T-helper 2 cell treated with Interferon-gamma antibody and Interleukin-4, amounts not matched to agents 100 ng/mL and 5 ng/mL, for 36 hours (primary cell): ENCODE measurements at regions not wholly inside any gene's neighbourhood (a gene's known extent, or its start where the extent isn't known, plus 50 kb on each side); places are given as distances from the start of the nearest gene placed in this dataset.
"Not testable (repeated sequence)": the region's sequence is repeated elsewhere in the genome, so short reads cannot be mapped to it uniquely, and the experiment has no call there.

Experiments
- intact Hi-C: fragments of 100-400 bp; cut with micrococcal nuclease; formaldehyde crosslinking; loops from one replicate; pipeline ENCODE4 v1.15.1; 2023

DNA sequence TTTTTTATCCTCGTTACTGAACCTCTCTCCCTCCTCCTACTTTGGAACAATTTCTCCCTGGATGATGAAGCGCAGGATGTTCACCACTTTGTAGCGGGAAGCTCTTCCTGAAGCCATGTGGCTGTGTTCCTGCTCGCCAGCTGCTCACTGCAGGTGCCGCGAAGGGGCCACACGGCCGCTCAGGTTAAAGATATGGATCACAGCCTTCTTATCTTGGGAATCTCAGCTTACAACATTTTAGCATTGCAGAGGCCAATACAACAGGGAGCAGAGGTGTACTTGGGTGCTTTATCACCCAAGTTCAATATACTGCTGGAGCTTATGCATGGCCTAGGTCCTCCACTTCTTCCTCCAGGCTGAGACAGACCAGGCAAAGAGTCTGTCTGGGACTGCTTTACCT, 201.2 kb upstream of the G2E3 start:
- intact Hi-C loops: no loop called here

DNA sequence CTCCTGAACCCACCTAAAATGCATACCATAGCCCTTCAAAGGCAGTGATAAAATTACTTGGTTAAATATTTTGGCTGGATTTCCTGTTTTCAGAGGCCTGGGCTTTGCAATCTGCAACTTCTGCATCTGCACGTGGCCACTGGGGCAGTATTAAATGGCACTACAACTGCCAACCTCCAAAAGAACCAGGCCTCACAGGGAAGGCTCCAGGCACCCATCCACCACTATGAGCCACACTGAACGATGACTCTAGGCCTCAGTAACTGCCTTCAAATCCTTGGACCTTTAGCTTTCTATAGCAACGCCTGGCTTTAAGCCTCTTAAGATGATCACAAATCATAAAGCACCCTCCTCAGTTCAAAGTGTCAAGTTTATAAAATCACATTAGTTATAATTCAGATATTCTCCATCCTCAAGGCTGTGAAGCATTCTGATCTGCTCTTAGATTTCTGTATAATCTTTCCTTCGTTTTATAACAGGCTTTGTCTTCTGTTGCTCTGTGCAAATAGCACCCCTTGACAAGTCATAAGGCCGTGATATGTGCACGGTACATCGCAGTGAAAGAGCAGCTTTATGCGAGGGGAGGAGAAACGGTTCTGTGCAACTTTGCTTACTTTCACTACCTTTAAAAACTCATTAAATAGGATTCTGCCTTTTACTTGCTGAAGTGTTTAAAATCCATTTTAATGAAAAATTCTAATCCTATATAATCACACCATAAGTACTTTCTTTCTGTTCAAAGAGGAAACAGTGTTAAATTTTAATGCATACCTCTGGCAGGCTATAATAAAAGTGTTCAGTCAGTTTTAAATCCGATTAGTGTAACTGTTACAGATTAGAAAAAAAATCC, 196.4 kb upstream of the G2E3 start:
- intact Hi-C loops: no loop called here

DNA sequence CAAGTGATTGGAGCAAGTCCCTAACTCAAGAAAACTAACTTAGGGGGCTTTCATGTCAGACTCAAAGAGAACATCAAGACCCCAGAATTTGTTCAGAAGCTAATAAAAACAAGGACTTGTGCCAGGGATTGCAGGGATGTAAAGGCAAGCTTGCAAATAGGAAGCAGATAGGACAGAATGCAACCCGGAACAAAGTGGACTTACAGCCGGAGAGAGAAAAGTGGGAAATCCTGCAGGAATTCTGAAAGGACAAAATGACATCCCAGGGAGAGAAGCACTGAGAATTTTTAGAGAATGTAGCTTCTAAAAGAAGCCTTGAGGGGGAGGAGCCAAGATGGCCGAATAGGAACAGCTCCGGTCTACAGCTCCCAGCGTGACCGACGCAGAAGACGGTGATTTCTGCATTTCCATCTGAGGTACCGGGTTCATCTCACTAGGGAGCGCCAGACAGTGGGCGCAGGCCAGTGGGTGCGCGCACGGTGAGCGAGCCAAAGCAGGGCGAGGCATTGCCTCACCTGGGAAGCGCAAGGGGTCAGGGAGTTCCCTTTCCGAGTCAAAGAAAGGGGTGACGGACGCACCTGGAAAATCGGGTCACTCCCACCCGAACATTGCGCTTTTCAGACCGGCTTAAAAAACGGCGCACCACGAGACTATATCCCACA, 195.6 kb upstream of the G2E3 start:
- intact Hi-C loops: not testable (repeated sequence)

DNA sequence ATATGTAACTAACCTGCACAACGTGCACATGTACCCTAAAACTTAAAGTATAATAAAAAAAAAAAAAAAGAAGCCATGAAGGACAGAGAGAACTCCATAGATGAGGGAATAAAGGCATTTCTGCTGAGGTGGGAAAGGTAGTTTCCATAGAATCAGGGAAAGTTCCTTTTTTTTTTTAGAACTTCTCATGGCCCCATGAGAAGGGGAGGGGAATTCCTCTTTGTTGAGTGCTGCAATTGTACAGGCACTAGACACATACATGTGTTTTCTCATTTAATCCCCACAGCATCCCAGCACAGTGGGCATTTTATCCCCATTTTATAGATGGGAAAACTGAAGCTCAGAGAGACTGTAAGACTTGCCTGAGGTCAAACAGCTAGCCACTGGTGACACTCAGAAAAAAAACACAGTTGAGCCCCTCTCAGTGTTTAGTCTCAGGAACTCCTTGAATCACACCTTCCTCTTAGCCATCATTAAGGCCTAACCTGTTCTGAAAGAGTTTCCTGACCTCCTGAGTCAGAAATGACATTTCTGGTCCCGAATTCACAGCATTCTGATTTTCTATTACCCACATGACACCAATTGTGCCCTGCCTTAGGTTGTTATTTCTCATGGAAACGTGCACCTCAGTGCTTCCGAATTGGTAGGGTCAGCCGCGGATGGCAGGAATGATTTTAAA, 189.3 kb upstream of the G2E3 start:
- intact Hi-C loops: no loop called here

DNA sequence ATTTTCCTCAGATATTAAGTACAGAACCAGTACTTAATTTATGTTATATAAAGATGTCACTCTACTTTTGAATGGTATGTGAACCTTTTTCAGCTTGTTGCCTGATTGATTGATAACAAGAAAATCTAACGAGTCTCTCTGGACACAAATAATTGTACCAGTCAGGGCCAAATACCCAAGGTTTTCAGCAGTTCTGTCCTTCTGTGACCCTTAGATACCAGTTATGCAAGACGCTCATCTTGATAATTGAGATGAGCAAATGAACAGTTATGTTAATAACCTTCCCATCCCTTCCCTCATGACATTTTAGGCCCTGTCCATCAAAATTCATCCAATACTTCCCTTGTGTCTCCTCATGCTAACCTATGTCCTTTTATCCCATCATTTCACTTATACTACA, 185.9 kb upstream of the G2E3 start:
- intact Hi-C loops: no loop called here

DNA sequence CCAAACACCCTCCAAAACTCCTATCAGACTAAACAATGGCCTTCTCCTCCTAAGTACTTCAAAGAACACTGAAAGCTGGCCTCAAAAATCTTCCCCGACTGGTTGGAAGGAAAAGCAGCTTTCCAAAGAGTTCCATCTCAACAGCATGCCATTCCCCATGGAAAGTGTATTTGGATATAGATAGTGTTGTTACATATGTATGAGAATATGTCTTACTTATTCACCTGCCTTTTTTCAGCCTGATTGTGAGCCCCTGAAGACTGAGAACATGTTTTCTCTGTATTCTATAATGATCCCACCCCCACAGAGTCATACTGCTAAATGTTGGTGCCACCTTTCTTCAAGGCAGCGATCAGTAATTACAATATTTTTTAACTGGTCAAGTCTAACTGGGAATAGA, 185.4 kb upstream of the G2E3 start:
- intact Hi-C loops: no loop called here

DNA sequence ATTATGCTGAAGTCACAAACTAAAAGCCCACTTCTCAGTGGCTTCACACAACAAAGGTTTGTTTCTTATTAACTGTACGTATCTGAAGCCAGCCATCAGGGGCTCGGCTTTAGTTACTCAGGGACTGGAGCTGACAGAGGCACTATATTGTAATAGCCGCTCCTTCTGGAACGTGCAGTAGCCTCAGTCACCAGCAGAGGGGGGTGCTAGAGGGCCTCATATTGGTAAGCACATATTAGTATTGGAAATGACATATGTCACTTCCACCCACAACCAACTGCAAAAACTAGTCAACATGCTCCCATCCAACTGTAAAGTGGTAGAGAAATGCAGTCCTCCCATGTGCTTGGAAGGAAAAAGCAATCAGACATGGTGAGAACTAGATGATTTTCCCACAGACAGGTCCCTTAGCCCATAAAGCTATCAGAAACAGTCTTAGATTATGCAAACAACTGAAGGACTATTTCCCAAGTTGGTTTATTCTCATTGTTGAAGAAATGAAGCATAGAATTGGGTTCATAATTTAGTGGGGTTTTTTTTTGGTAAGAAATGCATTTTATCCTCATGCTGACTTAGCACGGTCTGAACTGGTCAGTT, 183.6 kb upstream of the G2E3 start:
- intact Hi-C loops: loop anchor here (1.0 kb wide), 1 partner anchor 147 kb away; no protein-coding TSS in a partner anchor

DNA sequence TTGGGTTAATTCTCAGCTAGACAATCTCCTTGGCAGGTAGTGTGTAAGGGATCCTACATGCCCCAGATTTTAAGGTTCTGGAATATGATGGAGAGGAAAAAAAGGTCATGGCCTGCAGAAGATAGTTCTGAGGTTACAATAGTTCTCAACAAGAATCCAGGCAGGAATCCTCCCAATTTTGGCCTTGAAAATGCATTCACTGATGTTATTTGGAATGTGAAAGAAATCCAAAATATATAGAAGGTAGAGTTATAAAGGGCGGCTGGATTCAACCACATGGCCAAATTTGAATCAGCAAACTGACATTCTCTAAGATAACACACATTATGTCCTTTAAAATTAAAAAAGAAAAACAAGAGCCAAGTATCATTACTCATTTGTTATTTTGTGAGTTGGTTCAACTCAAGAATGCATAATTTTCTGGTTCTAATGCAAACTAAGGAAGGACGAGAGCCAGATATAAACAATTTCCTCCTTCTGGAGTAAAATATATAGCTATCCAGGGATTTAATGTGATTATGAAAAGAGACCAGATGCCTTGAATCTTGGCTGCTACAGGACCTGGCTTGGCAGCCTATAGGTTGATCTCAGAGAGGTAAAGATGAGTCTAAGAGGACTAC, 177.0 kb upstream of the G2E3 start:
- intact Hi-C loops: no loop called here

DNA sequence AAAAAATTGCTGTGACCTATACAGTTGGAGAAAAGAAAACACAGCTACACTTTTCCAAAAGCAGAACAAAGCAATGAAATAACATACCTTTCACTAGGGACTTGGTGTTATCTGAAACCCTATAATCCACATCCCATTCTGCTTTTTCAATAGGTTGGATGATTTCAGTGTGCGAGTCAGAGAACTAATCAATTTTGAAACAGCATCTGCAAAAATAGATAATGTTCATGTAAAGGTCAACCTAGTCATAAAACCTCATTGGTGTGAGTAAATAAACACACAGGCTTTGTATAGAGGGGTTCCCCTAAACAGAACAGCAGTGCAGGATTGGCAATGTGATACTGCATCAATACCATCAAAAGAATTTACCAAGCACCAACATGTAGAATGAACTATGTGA, 173.0 kb upstream of the G2E3 start:
- intact Hi-C loops: no loop called here

DNA sequence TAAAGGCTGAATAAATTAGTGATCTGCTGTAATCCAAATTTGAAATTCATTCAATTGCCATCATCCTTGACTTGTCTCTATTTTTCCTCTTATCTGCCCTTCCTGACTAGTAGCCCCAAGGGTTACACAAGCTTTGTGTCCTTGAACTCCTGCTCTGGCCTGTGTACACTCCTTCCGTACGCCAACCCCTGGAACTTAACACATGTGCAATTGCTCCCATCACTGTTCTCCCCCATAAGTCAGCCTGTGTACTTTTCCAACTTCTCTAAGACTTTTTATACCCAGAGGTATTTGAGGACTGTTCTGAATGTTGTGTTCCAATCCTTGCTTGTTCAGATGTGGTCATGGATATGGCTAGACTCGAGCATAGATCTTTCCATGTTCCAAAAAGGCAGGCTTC, 171.1 kb upstream of the G2E3 start:
- intact Hi-C loops: no loop called here

DNA sequence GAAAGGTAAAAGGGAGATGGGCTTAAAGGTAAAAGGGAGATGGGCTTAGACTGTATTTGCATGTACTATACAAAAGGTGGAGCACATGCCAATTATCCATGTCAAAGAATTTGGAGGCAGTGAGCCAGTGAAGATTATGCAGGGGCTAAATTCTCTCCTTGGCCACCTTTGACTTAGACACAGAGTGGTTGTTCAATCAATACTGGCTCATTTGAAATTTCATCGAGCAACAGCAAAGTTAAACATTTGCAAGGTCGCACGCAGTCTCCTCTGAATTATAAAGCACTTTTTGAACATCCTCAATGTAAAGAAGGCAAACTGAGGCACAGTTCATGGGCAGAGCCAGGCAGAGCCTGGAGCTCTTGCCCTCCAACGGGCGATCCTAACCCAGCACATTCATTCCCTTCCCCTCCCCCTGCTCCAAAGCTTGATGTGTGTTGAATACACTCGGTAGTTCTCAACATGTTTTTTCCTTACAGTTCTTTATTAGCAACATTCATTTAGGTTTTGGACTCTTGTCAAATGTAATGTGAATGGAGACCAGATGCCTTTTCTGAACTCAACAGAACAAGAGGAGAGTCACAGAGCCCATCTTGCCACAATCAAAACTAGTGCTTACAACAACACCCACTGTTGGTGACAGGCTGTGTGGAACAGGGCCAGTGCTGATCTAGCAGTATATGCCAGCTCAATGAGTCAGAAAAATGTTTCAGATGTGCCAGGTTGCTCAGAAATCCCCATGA, 169.7 kb upstream of the G2E3 start:
- intact Hi-C loops: no loop called here

DNA sequence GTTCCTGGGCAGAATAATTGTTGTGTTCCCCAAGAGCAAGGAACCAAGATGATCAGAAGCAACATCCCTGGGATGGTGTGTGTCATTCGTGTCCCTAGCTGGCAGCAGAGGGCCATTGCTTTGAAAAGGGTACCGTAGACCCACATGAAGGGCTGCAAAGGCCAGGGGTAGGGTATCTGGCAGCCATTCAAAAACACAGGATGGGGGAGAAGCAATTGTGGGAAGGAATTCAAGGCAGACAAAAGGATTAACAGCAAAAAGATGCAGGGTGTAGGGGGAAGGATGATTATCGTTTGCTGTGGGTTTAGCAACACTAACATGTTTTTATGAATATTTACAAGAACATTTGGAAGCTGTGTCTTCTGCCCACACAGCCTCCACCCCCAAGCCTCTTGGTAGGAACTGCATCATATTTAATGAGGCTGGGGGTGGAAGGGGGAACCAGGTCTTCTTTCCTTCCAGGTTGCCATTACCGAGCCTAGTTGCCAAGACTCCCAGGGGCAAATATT, 169.0 kb upstream of the G2E3 start:
- intact Hi-C loops: no loop called here

DNA sequence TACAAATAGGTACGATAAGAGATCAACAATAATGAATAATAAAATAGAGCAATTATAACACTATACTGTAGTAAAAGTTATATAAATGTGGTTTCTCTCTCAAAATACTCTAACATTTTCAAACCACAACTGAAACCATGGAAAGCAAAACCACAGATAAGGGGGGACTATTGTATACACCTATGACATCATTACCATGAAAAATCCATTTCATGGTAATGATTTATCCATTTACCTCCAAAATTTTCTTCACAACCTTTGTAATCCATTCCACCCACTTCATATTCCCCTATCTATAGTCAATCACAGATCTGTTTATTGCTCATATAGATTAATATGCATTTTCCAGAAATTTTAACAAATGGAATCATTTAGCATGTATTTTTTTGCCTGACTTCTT, 163.9 kb upstream of the G2E3 start:
- intact Hi-C loops: no loop called here

DNA sequence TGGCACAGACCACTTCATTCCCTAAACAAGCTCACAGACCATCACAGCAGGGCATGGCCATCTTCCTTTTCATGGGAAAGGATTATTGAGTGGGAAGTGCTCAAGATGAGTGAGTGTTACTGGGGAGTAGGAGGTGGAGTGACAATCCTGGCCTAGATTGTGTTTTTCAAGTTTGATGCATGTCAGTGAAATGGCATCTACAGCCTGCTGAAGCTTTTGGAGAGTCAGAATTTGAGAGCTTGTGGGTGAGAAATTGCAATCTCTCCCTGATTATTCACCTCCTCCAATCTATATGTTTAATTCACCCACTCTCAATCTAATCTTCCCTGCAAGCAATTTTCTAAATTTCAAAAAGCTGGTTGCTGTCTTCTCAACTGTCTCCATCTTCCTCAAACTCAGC, 156.1 kb upstream of the G2E3 start:
- intact Hi-C loops: no loop called here

DNA sequence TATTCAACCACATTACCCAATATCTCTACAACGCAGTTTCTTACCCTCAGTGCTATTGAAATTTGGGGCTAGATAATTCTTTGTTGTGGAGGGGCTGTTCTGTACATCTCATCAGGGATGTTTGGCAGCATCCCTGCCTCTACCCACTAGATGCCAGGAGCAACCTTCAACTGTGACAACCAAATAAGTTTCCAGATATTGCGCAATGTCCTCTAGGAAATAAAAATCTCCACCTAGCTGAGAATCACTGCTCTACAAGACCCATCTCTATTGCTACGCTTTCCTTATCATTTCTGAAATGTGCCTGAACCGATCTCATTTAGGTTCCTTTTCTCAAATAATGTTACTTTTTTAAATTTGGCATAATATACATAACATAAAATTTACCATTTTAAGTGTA, 155.2 kb upstream of the G2E3 start:
- intact Hi-C loops: no loop called here

DNA sequence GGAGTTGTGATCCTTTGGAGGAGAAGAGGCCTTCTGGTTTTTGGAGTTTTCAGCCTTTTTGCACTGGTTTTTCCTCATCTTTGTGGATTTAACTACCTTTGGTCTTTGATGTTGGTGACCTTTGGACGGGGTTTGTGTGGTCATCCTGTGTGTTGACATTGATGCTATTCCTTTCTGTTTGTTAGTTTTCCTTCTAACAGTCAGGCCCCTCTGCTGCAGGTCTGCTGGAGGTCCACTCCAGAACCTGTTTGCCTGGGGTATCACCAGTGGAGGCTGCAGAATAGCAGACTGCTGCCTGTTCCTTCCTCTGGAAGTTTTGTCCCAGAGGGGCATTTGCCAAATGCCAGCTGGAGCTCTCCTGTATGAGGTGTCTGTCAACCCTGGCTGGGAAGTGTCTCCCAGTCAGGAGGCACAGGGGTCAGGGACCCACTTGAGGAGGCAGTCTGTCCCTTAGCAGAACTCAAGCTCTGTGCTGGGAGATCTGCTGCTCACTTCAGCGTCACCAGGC, 149.4 kb upstream of the G2E3 start:
- intact Hi-C loops: not testable (repeated sequence)

DNA sequence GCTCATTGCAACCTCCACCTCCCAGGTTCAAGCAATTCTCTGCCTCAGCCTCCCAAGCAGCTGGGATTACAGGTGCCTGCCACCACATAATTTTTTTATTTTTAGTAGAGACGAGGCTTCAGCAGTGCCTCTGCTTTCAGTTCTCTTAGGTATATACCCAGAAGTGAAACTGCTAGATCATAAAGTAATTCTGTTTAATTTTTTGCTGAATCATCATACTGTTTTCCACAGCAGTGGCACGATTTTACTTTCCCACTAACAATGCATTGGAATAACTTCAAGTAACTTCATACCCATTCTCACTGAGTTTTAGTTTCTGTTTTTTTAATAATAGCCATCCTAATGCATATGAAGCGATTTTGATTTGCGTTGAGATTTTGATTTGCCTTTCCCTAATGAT, 148.0 kb upstream of the G2E3 start:
- intact Hi-C loops: no loop called here

DNA sequence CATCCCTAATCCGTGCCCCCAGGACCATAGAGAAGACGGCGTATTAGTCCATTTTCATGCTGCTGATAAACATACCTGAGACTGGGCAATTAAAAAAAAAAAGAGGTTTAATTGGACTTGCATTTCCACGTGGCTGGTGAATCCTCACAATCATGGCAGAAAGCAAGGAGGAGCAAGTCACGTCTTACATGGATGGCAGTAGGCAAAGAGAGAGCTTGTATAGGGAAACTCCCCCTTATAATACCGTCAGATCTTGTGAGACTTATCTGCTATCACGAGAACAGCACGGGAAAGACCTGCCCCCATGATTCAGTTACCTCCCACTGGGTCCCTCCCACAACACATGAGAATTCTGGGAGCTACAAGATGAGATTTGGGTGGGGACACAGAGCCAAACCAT, 145.8 kb upstream of the G2E3 start:
- intact Hi-C loops: not testable (repeated sequence)

DNA sequence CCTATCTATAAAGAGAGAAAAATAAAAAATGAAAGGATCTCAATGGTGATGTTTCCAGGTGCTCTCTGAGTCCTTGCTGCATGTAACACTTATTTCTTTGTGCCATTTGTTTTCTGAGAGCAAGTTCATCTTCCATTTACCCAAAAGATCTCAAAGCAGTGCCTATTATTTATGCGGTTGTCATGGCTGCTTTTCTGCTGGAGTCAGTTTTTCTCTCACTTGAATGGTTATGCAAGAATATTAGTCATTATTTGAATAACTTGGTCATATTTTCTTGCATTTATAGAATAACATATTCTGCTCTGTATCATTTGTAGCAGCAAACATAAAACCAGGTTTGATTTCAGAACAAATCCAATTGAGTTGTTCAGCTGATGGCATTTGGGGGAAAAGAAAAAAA, 141.8 kb upstream of the G2E3 start:
- intact Hi-C loops: no loop called here

DNA sequence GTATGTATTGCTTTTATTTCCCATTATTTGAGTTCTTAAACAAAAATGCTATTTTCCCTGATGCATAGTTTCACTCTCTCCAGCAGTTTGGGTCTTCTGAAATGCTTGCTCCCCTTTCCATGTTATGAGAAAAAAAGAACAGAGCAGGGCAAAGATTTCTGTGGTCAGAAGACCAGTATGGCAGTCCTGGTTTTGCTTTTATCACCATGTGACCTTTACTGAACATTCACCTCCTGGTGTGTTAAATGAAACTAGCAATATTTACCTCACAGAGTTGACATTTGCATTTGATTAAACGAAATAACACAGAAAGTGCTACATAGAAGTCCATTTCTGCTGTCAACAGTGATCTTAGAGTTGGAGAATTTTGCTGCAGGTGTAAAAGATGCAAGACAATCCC, 141.0 kb upstream of the G2E3 start:
- intact Hi-C loops: no loop called here

DNA sequence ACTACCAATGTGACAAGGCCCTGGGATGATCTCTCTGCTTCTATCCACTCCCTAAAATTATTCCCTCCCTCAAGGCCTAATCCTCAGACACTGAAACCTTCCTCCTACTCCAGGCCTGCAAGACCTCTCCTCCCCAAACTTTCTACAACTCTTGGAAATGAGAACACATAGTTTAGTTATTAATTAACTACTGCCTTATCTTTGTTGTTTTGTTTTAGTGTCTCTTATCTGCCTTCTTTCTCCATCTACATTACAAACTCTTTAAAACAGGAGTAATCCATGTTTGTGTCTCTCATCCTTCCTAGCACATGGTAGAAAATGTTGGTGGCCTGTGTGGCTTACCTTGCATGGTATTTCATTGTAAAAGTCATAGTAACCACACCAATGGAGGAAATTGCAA, 139.9 kb upstream of the G2E3 start:
- intact Hi-C loops: no loop called here
